Activated T-helper 2 cell treated with anti-CD3 and anti-CD28 coated beads, Interferon-gamma antibody, Interleukin-2, Interleukin-4, amounts not matched to agents 10 μg/mL and 5 μg/mL and 100 μg/mL, durations not matched to agents 14 hours and 24 hours and 36 hours (primary cell): ENCODE measurements at regions not wholly inside any gene's neighbourhood (a gene's known extent, or its start where the extent isn't known, plus 50 kb on each side); places are given as distances from the start of the nearest gene placed in this dataset.
"Not testable (repeated sequence)": the region's sequence is repeated elsewhere in the genome, so short reads cannot be mapped to it uniquely, and the experiment has no call there.

Experiments used
- DNase-seq: peaks from one replicate; pipeline ENCODE4 v3.0.0; 2021; ENCODE audit warnings: low spot score
- H3K27ac Mint-ChIP-seq: one replicate; pipeline ENCODE4 v1.8.0; 2021; ENCODE audit warnings: mixed read lengths
- H3K27me3 Mint-ChIP-seq: one replicate; pipeline ENCODE4 v1.8.0; 2021; ENCODE audit warnings: low read depth, mixed read lengths
- H3K36me3 Mint-ChIP-seq: one replicate; pipeline ENCODE4 v1.8.0; 2021; ENCODE audit warnings: low read depth, mixed read lengths
- H3K4me1 Mint-ChIP-seq: one replicate; pipeline ENCODE4 v1.8.0; 2021; ENCODE audit warnings: low read depth, mixed read lengths
- H3K4me3 Mint-ChIP-seq: one replicate; pipeline ENCODE4 v1.8.0; 2021; ENCODE audit warnings: low read depth, mild to moderate bottlenecking, moderate library complexity, mixed read lengths
- H3K9me3 Mint-ChIP-seq: one replicate; pipeline ENCODE4 v1.8.0; 2021; ENCODE audit warnings: mixed read lengths
- intact Hi-C: fragments of 100-400 bp; cut with micrococcal nuclease; formaldehyde crosslinking; loops from one replicate; pipeline ENCODE4 v1.15.1; 2023

- no peak overlapping the region for H3K4me3 Mint-ChIP-seq
- no peak for DNase-seq
Observed at GRCh38 chr6:166853371-166854325, 102.7 kb downstream of the RNASET2 start.

GRCh38 chr6:166852451-166852975 is 103.8 kb downstream of the RNASET2 start:
- H3K27ac Mint-ChIP-seq = no peak overlapping the region
- H3K9me3 Mint-ChIP-seq = no peaks in the 10 kb centered on the region
- H3K27me3 Mint-ChIP-seq = no peaks in the 10 kb centered on the region
- intact Hi-C loops = no loop called here
- DNase-seq = no peak
- H3K4me1 Mint-ChIP-seq = no peaks in the 10 kb centered on the region
- no peak overlapping the region for H3K4me3 Mint-ChIP-seq
- H3K36me3 Mint-ChIP-seq = no peaks in the 10 kb centered on the region

More at GRCh38 chr6:166853371-166854325, 102.7 kb downstream of the RNASET2 start:
- H3K9me3 Mint-ChIP-seq = no peaks in the 10 kb centered on the region
- H3K27me3 Mint-ChIP-seq = no peaks in the 10 kb centered on the region
- no peaks in the 10 kb centered on the region for H3K36me3 Mint-ChIP-seq
- intact Hi-C loops = no loop called here
- no peak overlapping the region for H3K27ac Mint-ChIP-seq
- no peaks in the 10 kb centered on the region for H3K4me1 Mint-ChIP-seq

- H3K36me3 Mint-ChIP-seq = no peaks in the 10 kb centered on the region
- no peak overlapping the region for H3K4me3 Mint-ChIP-seq
- no peak overlapping the region for H3K27ac Mint-ChIP-seq
- no peaks in the 10 kb centered on the region for H3K9me3 Mint-ChIP-seq
- H3K27me3 Mint-ChIP-seq = no peaks in the 10 kb centered on the region
- H3K4me1 Mint-ChIP-seq = peaks cover 5% of the 10 kb centered on the region
- intact Hi-C loops = no loop called here
- DNase-seq = no peak
Observed at GRCh38 chr6:166851911-166852310, 104.4 kb downstream of the RNASET2 start.

GRCh38 chr6:166851426-166851825 is 104.9 kb downstream of the RNASET2 start:
- no peaks in the 10 kb centered on the region for H3K27me3 Mint-ChIP-seq
- H3K27ac Mint-ChIP-seq = no peak overlapping the region
- intact Hi-C loops = no loop called here
- no peak overlapping the region for H3K4me3 Mint-ChIP-seq
- no peak for DNase-seq
- no peaks in the 10 kb centered on the region for H3K36me3 Mint-ChIP-seq
- H3K9me3 Mint-ChIP-seq = no peaks in the 10 kb centered on the region
- H3K4me1 Mint-ChIP-seq = peaks cover 9% of the 10 kb centered on the region

- no peak overlapping the region for H3K27ac Mint-ChIP-seq
- DNase-seq = no peak
- H3K4me1 Mint-ChIP-seq = peaks cover 16% of the 10 kb centered on the region
- no peaks in the 10 kb centered on the region for H3K9me3 Mint-ChIP-seq
- no peak overlapping the region for H3K4me3 Mint-ChIP-seq
- intact Hi-C loops = no loop called here
- no peaks in the 10 kb centered on the region for H3K36me3 Mint-ChIP-seq
- H3K27me3 Mint-ChIP-seq = no peaks in the 10 kb centered on the region
Observed at GRCh38 chr6:166850677-166851076, 105.7 kb downstream of the RNASET2 start.

GRCh38 chr6:166849749-166850183 is 106.6 kb downstream of the RNASET2 start:
- Mint-ChIP-seq H3K36me3 (no peaks in the 10 kb centered on the region), H3K9me3 (no peaks in the 10 kb centered on the region), H3K27me3 (no peaks in the 10 kb centered on the region), H3K4me1 (peaks cover 18% of the 10 kb centered on the region), H3K4me3 (no peak overlapping the region), H3K27ac (no peak overlapping the region)
- no peak for DNase-seq
- intact Hi-C loops = no loop called here

GRCh38 chr6:166848979-166849748 is 107.2 kb downstream of the RNASET2 start:
- H3K27ac Mint-ChIP-seq = no peak overlapping the region
- no peak for DNase-seq
- H3K4me1 Mint-ChIP-seq = peaks cover 18% of the 10 kb centered on the region
- H3K27me3 Mint-ChIP-seq = peaks cover 1% of the 10 kb centered on the region
- intact Hi-C loops = no loop called here
- H3K4me3 Mint-ChIP-seq = no peak overlapping the region
- no peaks in the 10 kb centered on the region for H3K36me3 Mint-ChIP-seq
- H3K9me3 Mint-ChIP-seq = no peaks in the 10 kb centered on the region

- H3K4me3 Mint-ChIP-seq, H3K36me3 Mint-ChIP-seq, H3K27ac Mint-ChIP-seq, H3K9me3 Mint-ChIP-seq, intact Hi-C loops, H3K27me3 Mint-ChIP-seq, DNase-seq: not testable (repeated sequence)
- peaks cover 18% of the 10 kb centered on the region for H3K4me1 Mint-ChIP-seq
Observed at GRCh38 chr6:166846446-166847142, 109.8 kb downstream of the RNASET2 start.

GRCh38 chr6:166842607-166843006 is 113.7 kb downstream of the RNASET2 start:
- DNase-seq = no peak
- Mint-ChIP-seq H3K4me3 (no peak overlapping the region), H3K27ac (no peak overlapping the region), H3K36me3 (no peaks in the 10 kb centered on the region), H3K27me3 (peaks cover 5% of the 10 kb centered on the region), H3K9me3 (no peaks in the 10 kb centered on the region), H3K4me1 (peaks cover 20% of the 10 kb centered on the region)
- intact Hi-C loops = no loop called here

GRCh38 chr6:166841216-166841615 is 115.1 kb downstream of the RNASET2 start:
- intact Hi-C loops = no loop called here
- peaks cover 5% of the 10 kb centered on the region for H3K9me3 Mint-ChIP-seq
- H3K4me1 Mint-ChIP-seq = peaks cover 8% of the 10 kb centered on the region
- peaks cover 5% of the 10 kb centered on the region for H3K27me3 Mint-ChIP-seq
- H3K27ac Mint-ChIP-seq = no peak overlapping the region
- peaks cover 3% of the 10 kb centered on the region for H3K36me3 Mint-ChIP-seq
- no peak for DNase-seq
- H3K4me3 Mint-ChIP-seq = no peak overlapping the region

GRCh38 chr6:166839569-166839968 is 116.8 kb downstream of the RNASET2 start:
- H3K27me3 Mint-ChIP-seq = peaks cover 5% of the 10 kb centered on the region

GRCh38 chr6:166838987-166839386 is 117.4 kb downstream of the RNASET2 start:
- Mint-ChIP-seq H3K27ac (no peak overlapping the region), H3K36me3 (peaks cover 12% of the 10 kb centered on the region), H3K4me3 (no peak overlapping the region), H3K4me1 (peaks cover 4% of the 10 kb centered on the region), H3K27me3 (peaks cover 2% of the 10 kb centered on the region), H3K9me3 (peaks cover 24% of the 10 kb centered on the region)
- intact Hi-C loops = no loop called here
- no peak for DNase-seq

More at GRCh38 chr6:166839569-166839968, 116.8 kb downstream of the RNASET2 start:
- Mint-ChIP-seq H3K9me3 (peaks cover 18% of the 10 kb centered on the region), H3K27ac (no peak overlapping the region), H3K4me3 (no peak overlapping the region), H3K36me3 (peaks cover 7% of the 10 kb centered on the region), H3K4me1 (peaks cover 2% of the 10 kb centered on the region)
- DNase-seq = no peak
- intact Hi-C loops = no loop called here
